ENCODE measurements at regions not wholly inside any gene's neighbourhood (a gene's known extent, or its start where the extent isn't known, plus 50 kb on each side); places are given as distances from the start of the nearest gene placed in this dataset.

- no peak for DNase-seq
- CTCF ChIA-PET: no interaction called here
- WGBS (ENCODE audit: low lambda C conversion rate): 80% methylated on average over 2 of the region's 2 CpGs
- POLR2A ChIA-PET: interaction anchor here (0.7 kb wide), 1 partner anchor 20 kb away, joined by 3 read pairs; no protein-coding TSS in a partner anchor
- no peak overlapping the region for H3K27ac ChIP-seq (ENCODE audit: low read depth in 2 of 2, low read length in 1 of 2)
- H3K4me3 ChIP-seq (ENCODE audit: low read depth in 2 of 2, low read length in 1 of 2): no peak overlapping the region
- H3K9ac ChIP-seq: no peak overlapping the region
- H3K4me1 ChIP-seq (ENCODE audit: control insufficient read depth in 1 of 2, insufficient read depth in 2 of 2, low read depth in 1 of 2, low read length in 1 of 2): no peaks in the 10 kb centered on the region
- no peaks in the 10 kb centered on the region for H3K9me3 ChIP-seq
- no peak overlapping the region for H2AFZ ChIP-seq (ENCODE audit: low read depth)
- peaks cover 6% of the 10 kb centered on the region for H3K27me3 ChIP-seq (ENCODE audit: insufficient read depth)
- no peaks in the 10 kb centered on the region for H3K36me3 ChIP-seq (replicated peaks in 1 of 2; ENCODE audit: control insufficient read depth in 1 of 2, insufficient read depth in 2 of 2, low read length in 1 of 2)
- H3K9me2 ChIP-seq: no peaks in the 10 kb centered on the region
- TF ChIP-seq USF2 (IDR thresholded peaks at IDR 0.05; ENCODE audit: borderline replicate concordance, low read depth, low read length): no peak
- no peak for TF ChIP-seq GATA2 (CRISPR knock-in tag; IDR thresholded peaks at IDR 0.05)
- no peak for TF ChIP-seq NFIC (IDR thresholded peaks at IDR 0.05; ENCODE audit: borderline replicate concordance)
- TF ChIP-seq REST (IDR thresholded peaks at IDR 0.05; ENCODE audit: low read depth, low read length): no peak
- no peak for TF ChIP-seq TEAD4 (IDR thresholded peaks at IDR 0.05; ENCODE audit: borderline replicate concordance, insufficient read depth)
- TF ChIP-seq RXRA (IDR thresholded peaks at IDR 0.05; ENCODE audit: borderline replicate concordance, low read depth): no peak
- TF ChIP-seq EZH2phosphoT487 (IDR thresholded peaks at IDR 0.05; ENCODE audit: borderline replicate concordance, low read depth): no peak
- H3F3A ChIP-seq (replicated peaks; ENCODE audit: insufficient read depth): no peaks in the 10 kb centered on the region
- no peak overlapping the region for H3K4me2 ChIP-seq
- H4K20me1 ChIP-seq (ENCODE audit: insufficient read depth): no peaks in the 10 kb centered on the region
- no peaks in the 10 kb centered on the region for H3K79me2 ChIP-seq (ENCODE audit: insufficient read depth)
Measured at GRCh38 chr5:68373050-68373449, 157.5 kb downstream of the PIK3R1 start.

- Histone ChIP-seq H4K20me1 (ENCODE audit: insufficient read depth) (no peaks in the 10 kb centered on the region), H3K9ac (no peak overlapping the region), H3K36me3 (replicated peaks in 1 of 2; ENCODE audit: control insufficient read depth in 1 of 2, insufficient read depth in 2 of 2, low read length in 1 of 2) (no peaks in the 10 kb centered on the region), H3F3A (replicated peaks; ENCODE audit: insufficient read depth) (no peaks in the 10 kb centered on the region), H3K4me2 (no peak overlapping the region), H3K4me3 (ENCODE audit: low read depth in 2 of 2, low read length in 1 of 2) (no peak overlapping the region), H3K27me3 (ENCODE audit: insufficient read depth) (peaks cover 6% of the 10 kb centered on the region), H3K9me3 (no peaks in the 10 kb centered on the region), H3K27ac (ENCODE audit: low read depth in 2 of 2, low read length in 1 of 2) (no peak overlapping the region), H3K79me2 (ENCODE audit: insufficient read depth) (no peaks in the 10 kb centered on the region), H3K9me2 (no peaks in the 10 kb centered on the region), H3K4me1 (ENCODE audit: control insufficient read depth in 1 of 2, insufficient read depth in 2 of 2, low read depth in 1 of 2, low read length in 1 of 2) (no peaks in the 10 kb centered on the region), H2AFZ (ENCODE audit: low read depth) (no peak overlapping the region)
- POLR2A ChIA-PET: no interaction called here
- no peak for DNase-seq
- CTCF ChIA-PET: no interaction called here
- WGBS (ENCODE audit: low lambda C conversion rate): 31% methylated on average over 1 of the region's 1 CpG
- TF ChIP-seq GABPA (IDR thresholded peaks at IDR 0.05; ENCODE audit: low read depth) (no peak), JUND (IDR thresholded peaks at IDR 0.05) (no peak), YY1 (IDR thresholded peaks at IDR 0.05; ENCODE audit: low read depth) (no peak), RXRA (IDR thresholded peaks at IDR 0.05; ENCODE audit: borderline replicate concordance, low read depth) (no peak), FOXM1 (IDR thresholded peaks at IDR 0.05; ENCODE audit: low read depth) (no peak), ZBTB33 (IDR thresholded peaks at IDR 0.05; ENCODE audit: borderline replicate concordance, low read depth) (no peak), RCOR1 (IDR thresholded peaks at IDR 0.05; ENCODE audit: low read length) (no peak), TEAD4 (IDR thresholded peaks at IDR 0.05; ENCODE audit: borderline replicate concordance, insufficient read depth) (no peak), EZH2phosphoT487 (IDR thresholded peaks at IDR 0.05; ENCODE audit: borderline replicate concordance, low read depth) (no peak), FOSL2 (IDR thresholded peaks at IDR 0.05; ENCODE audit: borderline replicate concordance, low read depth) (no peak), MEF2A (IDR thresholded peaks at IDR 0.05; ENCODE audit: borderline replicate concordance, low read depth) (no peak), MXI1 (IDR thresholded peaks at IDR 0.05; ENCODE audit: low read depth, low read length) (no peak), SIN3A (IDR thresholded peaks at IDR 0.05; ENCODE audit: borderline replicate concordance, low read depth, low read length) (no peak), EP300 (IDR thresholded peaks at IDR 0.05; ENCODE audit: borderline replicate concordance in 1 of 2, low read depth in 1 of 2, low read length in 1 of 2) (no peak), POLR2AphosphoS5 (IDR thresholded peaks at IDR 0.05; ENCODE audit: low read depth, low read length) (no peak)
Measured at GRCh38 chr5:68374796-68375518, 159.4 kb downstream of the PIK3R1 start.
